Tibial artery (tissue), 4 donors: ENCODE measurements at regions not wholly inside any gene's neighbourhood (a gene's known extent, or its start where the extent isn't known, plus 50 kb on each side); places are given as distances from the start of the nearest gene placed in this dataset.
"Not testable (repeated sequence)": the region's sequence is repeated elsewhere in the genome, so short reads cannot be mapped to it uniquely, and the experiment has no call there.

Source experiments
- DNase-seq, 2 donors: peaks; one replicate each; pipeline ENCODE4 v3.0.0-alpha.2; 2019
- H3K27ac ChIP-seq, 2 donors: fragments of 200-600 bp; sonication (generic) in 1 of 2; 1 replicate in 1 of 2; 2 replicates in 1 of 2; pipeline ENCODE4 v1.5.1; 2018 to 2019; ENCODE audit warnings: mild to moderate bottlenecking in 1 of 2
- H3K27me3 ChIP-seq, 2 donors: fragments of 200-600 bp; sonication (generic) in 1 of 2; one replicate each; pipeline versions ENCODE4 v1.5.1 to v1.6.0; 2016 to 2019
- H3K36me3 ChIP-seq, 3 donors: fragments of 200-600 bp; sonication (generic) in 2 of 3; one replicate each; pipeline ENCODE4 v1.5.1; 2016 to 2019; ENCODE audit warnings: mild to moderate bottlenecking in 2 of 3
- H3K4me1 ChIP-seq, 4 donors: fragments of 200-600 bp; sonication (generic) in 2 of 4; 1 replicate in 3 of 4; 2 replicates in 1 of 4; pipeline ENCODE4 v1.5.1; 2016 to 2019
- H3K4me3 ChIP-seq, 2 donors: fragments of 200-600 bp; sonication (generic) in 1 of 2; 1 replicate in 1 of 2; 2 replicates in 1 of 2; pipeline ENCODE4 v1.5.1; 2018 to 2019; ENCODE audit warnings: mild to moderate bottlenecking in 2 of 2
- H3K9me3 ChIP-seq, 3 donors: fragments of 200-600 bp; sonication (generic) in 1 of 3; one replicate each; pipeline ENCODE4 v1.5.1; 2016 to 2019
- intact Hi-C: fragments of 100-400 bp; cut with DNase I; formaldehyde crosslinking; loops from one replicate; pipeline ENCODE4 v1.15.0; 2023; ENCODE audit warnings: low total_unique reads
- TF ChIP-seq, protein P1 (sequence below), 2 experiments: fragments of 200-600 bp in 1 of 2; fragments of 450-650 bp in 1 of 2; IDR thresholded peaks; one replicate each; pipeline ENCODE4 v1.5.1; 2017 to 2019; ENCODE audit warnings: antibody characterized with exemption in 2 of 2, mild to moderate bottlenecking in 1 of 2, moderate library complexity in 1 of 2

- no peak for DNase-seq
- TF ChIP-seq, protein P1, sequence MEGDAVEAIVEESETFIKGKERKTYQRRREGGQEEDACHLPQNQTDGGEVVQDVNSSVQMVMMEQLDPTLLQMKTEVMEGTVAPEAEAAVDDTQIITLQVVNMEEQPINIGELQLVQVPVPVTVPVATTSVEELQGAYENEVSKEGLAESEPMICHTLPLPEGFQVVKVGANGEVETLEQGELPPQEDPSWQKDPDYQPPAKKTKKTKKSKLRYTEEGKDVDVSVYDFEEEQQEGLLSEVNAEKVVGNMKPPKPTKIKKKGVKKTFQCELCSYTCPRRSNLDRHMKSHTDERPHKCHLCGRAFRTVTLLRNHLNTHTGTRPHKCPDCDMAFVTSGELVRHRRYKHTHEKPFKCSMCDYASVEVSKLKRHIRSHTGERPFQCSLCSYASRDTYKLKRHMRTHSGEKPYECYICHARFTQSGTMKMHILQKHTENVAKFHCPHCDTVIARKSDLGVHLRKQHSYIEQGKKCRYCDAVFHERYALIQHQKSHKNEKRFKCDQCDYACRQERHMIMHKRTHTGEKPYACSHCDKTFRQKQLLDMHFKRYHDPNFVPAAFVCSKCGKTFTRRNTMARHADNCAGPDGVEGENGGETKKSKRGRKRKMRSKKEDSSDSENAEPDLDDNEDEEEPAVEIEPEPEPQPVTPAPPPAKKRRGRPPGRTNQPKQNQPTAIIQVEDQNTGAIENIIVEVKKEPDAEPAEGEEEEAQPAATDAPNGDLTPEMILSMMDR (IDR thresholded peaks at IDR 0.05), result no peak
- Histone ChIP-seq H3K9me3 (no peaks in the 10 kb centered on the region), H3K4me1 (no peaks in the 10 kb centered on the region), H3K27me3 (no peaks in the 10 kb centered on the region), H3K27ac (no peak overlapping the region), H3K4me3 (no peak overlapping the region), H3K36me3 (no peaks in the 10 kb centered on the region)
- intact Hi-C loops, result no loop called here
These were observed 1887.7 kb upstream of the PCDH7 start for GRCh38 chr4:28832444-28832843.

DNA sequence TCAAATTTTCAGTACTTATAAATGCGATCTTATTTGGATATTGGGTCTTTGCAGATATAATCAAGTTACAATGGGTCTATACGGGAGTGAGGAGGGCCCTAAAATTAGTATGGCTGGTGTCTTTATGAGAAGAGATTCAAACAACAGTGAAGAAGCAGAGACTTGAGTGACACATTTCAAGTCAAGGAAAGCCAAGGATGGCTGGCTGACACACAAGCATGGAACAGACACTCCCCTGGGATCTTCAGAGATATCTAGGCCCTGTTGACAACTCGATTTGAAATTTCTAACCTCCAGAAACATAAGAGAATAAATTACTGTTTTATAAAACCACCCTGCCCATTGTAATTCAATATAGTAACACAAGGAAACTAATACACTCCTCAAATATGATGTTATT, 1886.0 kb upstream of the PCDH7 start:
- intact Hi-C loops, result no loop called here
- no peak for DNase-seq
- Histone ChIP-seq H3K4me3 (no peak overlapping the region), H3K27me3 (no peaks in the 10 kb centered on the region), H3K4me1 (no peaks in the 10 kb centered on the region), H3K9me3 (no peaks in the 10 kb centered on the region), H3K36me3 (no peaks in the 10 kb centered on the region), H3K27ac (no peak overlapping the region)
- TF ChIP-seq, protein P1 (IDR thresholded peaks at IDR 0.05), result no peak

DNA sequence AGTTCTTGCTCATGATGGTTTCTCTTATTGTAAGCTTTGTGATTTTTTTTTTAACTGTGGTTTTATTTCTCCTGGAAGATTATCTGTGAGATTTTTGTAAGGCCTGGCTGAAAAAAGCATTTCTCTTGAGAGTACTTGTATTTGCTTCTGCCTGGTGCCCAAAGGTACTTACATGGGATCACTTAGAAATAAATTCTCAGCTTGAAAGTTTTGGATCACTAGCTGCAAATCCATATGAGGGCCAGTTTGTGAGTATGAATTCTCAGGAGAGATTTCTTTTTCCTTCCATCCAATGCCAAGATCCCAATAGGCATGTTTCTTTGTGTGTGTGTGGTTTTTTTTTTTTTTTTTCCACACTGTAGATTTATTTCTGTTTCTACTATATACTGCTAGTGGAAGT, 1884.7 kb upstream of the PCDH7 start:
- Histone ChIP-seq H3K27ac (no peak overlapping the region), H3K4me3 (no peak overlapping the region), H3K4me1 (no peaks in the 10 kb centered on the region), H3K9me3 (no peaks in the 10 kb centered on the region), H3K27me3 (no peaks in the 10 kb centered on the region), H3K36me3 (no peaks in the 10 kb centered on the region)
- TF ChIP-seq, protein P1 (IDR thresholded peaks at IDR 0.05), result no peak
- no peak for DNase-seq
- intact Hi-C loops, result no loop called here

DNA sequence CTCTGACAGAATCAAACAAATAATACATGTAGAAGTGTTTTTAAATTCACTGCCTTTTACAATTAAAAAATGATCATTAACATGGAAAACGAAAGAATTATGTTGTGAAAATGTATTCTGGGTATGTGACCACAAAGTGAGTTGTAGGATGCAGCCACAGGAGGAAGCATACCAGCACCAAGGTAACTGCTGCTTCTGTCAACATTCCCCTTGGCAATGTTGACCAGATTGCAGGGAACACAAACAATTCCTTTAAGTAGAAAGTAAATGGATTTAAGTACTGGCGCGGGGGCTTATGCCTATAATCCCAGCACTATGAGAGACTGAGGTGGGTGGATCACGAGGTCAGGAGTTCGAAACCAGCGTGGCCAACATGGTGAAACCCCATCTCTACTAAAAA, 1877.9 kb upstream of the PCDH7 start:
- no peak for DNase-seq
- Histone ChIP-seq H3K27ac (no peak overlapping the region), H3K4me3 (no peak overlapping the region), H3K4me1 (no peaks in the 10 kb centered on the region), H3K9me3 (no peaks in the 10 kb centered on the region), H3K27me3 (no peaks in the 10 kb centered on the region), H3K36me3 (no peaks in the 10 kb centered on the region)
- intact Hi-C loops, result no loop called here
- TF ChIP-seq, protein P1 (IDR thresholded peaks at IDR 0.05), result no peak

- TF ChIP-seq, protein P1 (IDR thresholded peaks at IDR 0.05), result no peak
- Histone ChIP-seq H3K27ac (no peak overlapping the region), H3K36me3 (no peaks in the 10 kb centered on the region), H3K9me3 (no peaks in the 10 kb centered on the region), H3K4me3 (no peak overlapping the region), H3K27me3 (no peaks in the 10 kb centered on the region), H3K4me1 (no peaks in the 10 kb centered on the region)
- intact Hi-C loops, result no loop called here
- no peak for DNase-seq
These were observed 1875.0 kb upstream of the PCDH7 start for GRCh38 chr4:28845158-28845557.

DNA sequence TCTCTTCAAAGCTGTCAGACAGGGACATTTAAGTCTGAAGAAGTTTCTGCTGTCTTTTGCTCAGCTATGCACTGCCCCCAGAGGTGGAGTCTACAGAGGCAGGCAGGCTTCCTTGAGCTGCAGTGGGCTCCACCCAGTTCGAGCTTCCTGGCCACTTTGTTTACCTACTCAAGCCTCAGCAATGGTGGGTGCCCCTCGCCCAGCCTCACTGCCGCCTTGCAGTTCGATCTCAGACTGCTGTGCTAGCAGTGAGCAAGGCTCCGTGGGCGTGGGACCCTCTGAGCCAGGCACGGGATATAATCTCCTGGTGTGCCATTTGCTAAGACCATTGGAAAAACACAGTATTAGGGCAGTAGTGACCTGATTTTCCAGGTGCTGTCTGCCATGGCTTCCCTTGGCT, 1863.1 kb upstream of the PCDH7 start:
- DNase-seq, H3K9me3 ChIP-seq, H3K27me3 ChIP-seq, H3K27ac ChIP-seq, H3K4me1 ChIP-seq, H3K4me3 ChIP-seq, H3K36me3 ChIP-seq, intact Hi-C loops: not testable (repeated sequence)
